Right cardiac atrium (tissue), 5 donors: ENCODE measurements at regions not wholly inside any gene's neighbourhood (a gene's known extent, or its start where the extent isn't known, plus 50 kb on each side); places are given as distances from the start of the nearest gene placed in this dataset.

Experiments
- ATAC-seq, 2 donors: fragments of 200-7000 bp; cut with Tn5 transposase; one replicate each; pipeline versions ENCODE4 v1.8.0 to v1.9.1; 2020; ENCODE audit warnings: moderate library complexity in 2 of 2, mild to moderate bottlenecking in 1 of 2
- DNase-seq, 3 donors: peaks; one replicate each; pipeline ENCODE4 v3.0.0-alpha.2; 2020
- H3K27ac ChIP-seq: one replicate; pipeline ENCODE4 v1.5.1; 2013; ENCODE audit warnings: mild to moderate bottlenecking, low read length, control low read depth, moderate library complexity
- H3K27me3 ChIP-seq: one replicate; pipeline ENCODE4 v1.6.1; 2013; ENCODE audit not compliant: control insufficient read depth, insufficient read depth
- H3K4me1 ChIP-seq: one replicate; pipeline ENCODE4 v1.6.1; 2013; ENCODE audit warnings: low read length; ENCODE audit not compliant: control insufficient read depth, insufficient read depth
- H3K4me3 ChIP-seq: one replicate; pipeline ENCODE4 v1.5.1; 2013; ENCODE audit warnings: low read length, control low read depth
- H3K9me3 ChIP-seq: one replicate; pipeline ENCODE4 v1.6.1; 2013; ENCODE audit warnings: low read length; ENCODE audit not compliant: control insufficient read depth
- WGBS: extraction: QIAGEN DNeasy Blood & Tissue Kit; methylation state at CpG from one replicate; pipeline ENCODE4 v1.1.7; 2013; 5-methylcytosine and 5-hydroxymethylcytosine counted together
- intact Hi-C, 4 donors: fragments of 100-400 bp; cut with DNase I; formaldehyde crosslinking; loops; one replicate each; pipeline versions ENCODE4 v1.11.0 to v1.14.0; 2022 to 2023
- donor health status: healthy with polysubstance abuse.
- donor health status: DM: no; HTN: yes; CAD: no.
- donor health status: DM: no; HTN: no; CAD: no.
- donor health status: DM: no; HTN: yes; CAD: no; lungs with severe emphysema.
- donor health status: DM: yes; HTN: yes; CAD: no.

- WGBS: 72% methylated on average over 10 of the region's 10 CpGs
Observed at GRCh38 chr12:127008755-127009403, 1258.1 kb upstream of the TMEM132C start.

GRCh38 chr12:127012109-127012508 lies 1254.9 kb upstream of the TMEM132C start:
- no peak overlapping the region for H3K4me3 ChIP-seq
- H3K4me1 ChIP-seq: no peaks in the 10 kb centered on the region
- no peak overlapping the region for H3K27ac ChIP-seq
- intact Hi-C loops: no loop called here
- ATAC-seq (no peak), DNase-seq (no peak)
- no peaks in the 10 kb centered on the region for H3K27me3 ChIP-seq
- 92% methylated on average over 3 of the region's 3 CpGs for WGBS
- no peaks in the 10 kb centered on the region for H3K9me3 ChIP-seq

More at GRCh38 chr12:127008755-127009403, 1258.1 kb upstream of the TMEM132C start:
- Histone ChIP-seq H3K4me1 (no peaks in the 10 kb centered on the region), H3K4me3 (no peak overlapping the region), H3K27ac (no peak overlapping the region), H3K27me3 (no peaks in the 10 kb centered on the region), H3K9me3 (no peaks in the 10 kb centered on the region)
- ATAC-seq (no peak), DNase-seq (no peak)
- intact Hi-C loops: no loop called here

GRCh38 chr12:127013197-127013596 lies 1253.8 kb upstream of the TMEM132C start:
- no peak for DNase-seq
- Histone ChIP-seq H3K4me3 (no peak overlapping the region), H3K4me1 (no peaks in the 10 kb centered on the region), H3K27me3 (no peaks in the 10 kb centered on the region), H3K9me3 (no peaks in the 10 kb centered on the region), H3K27ac (no peak overlapping the region)
- ATAC-seq: no peak
- intact Hi-C loops: no loop called here
- 80% methylated on average over 4 of the region's 4 CpGs for WGBS

- ATAC-seq: no peak
Observed at GRCh38 chr12:127014079-127014478, 1252.9 kb upstream of the TMEM132C start.

GRCh38 chr12:127024791-127025190 lies 1242.2 kb upstream of the TMEM132C start:
- DNase-seq (no peak), ATAC-seq (no peak)
- 61% methylated on average over 2 of the region's 2 CpGs for WGBS
- no peak overlapping the region for H3K27ac ChIP-seq
- intact Hi-C loops: no loop called here
- no peak overlapping the region for H3K4me3 ChIP-seq
- no peaks in the 10 kb centered on the region for H3K4me1 ChIP-seq
- H3K27me3 ChIP-seq: no peaks in the 10 kb centered on the region
- no peaks in the 10 kb centered on the region for H3K9me3 ChIP-seq

More at GRCh38 chr12:127014079-127014478, 1252.9 kb upstream of the TMEM132C start:
- Histone ChIP-seq H3K4me3 (no peak overlapping the region), H3K27ac (no peak overlapping the region), H3K9me3 (no peaks in the 10 kb centered on the region), H3K4me1 (no peaks in the 10 kb centered on the region), H3K27me3 (no peaks in the 10 kb centered on the region)
- intact Hi-C loops: no loop called here
- WGBS: 33% methylated on average over 1 of the region's 1 CpG
- no peak for DNase-seq

- WGBS: 59% methylated on average over 1 of the region's 1 CpG
- no peak overlapping the region for H3K4me3 ChIP-seq
- no peaks in the 10 kb centered on the region for H3K9me3 ChIP-seq
- intact Hi-C loops: no loop called here
- no peaks in the 10 kb centered on the region for H3K27me3 ChIP-seq
- no peak for ATAC-seq
- no peaks in the 10 kb centered on the region for H3K4me1 ChIP-seq
- H3K27ac ChIP-seq: no peak overlapping the region
- DNase-seq: no peak
Observed at GRCh38 chr12:127025545-127025944, 1241.4 kb upstream of the TMEM132C start.

GRCh38 chr12:127035011-127035879 lies 1231.7 kb upstream of the TMEM132C start:
- ATAC-seq (no peak), DNase-seq (no peak)
- intact Hi-C loops: no loop called here
- Histone ChIP-seq H3K27ac (no peak overlapping the region), H3K4me3 (no peak overlapping the region), H3K27me3 (no peaks in the 10 kb centered on the region), H3K4me1 (no peaks in the 10 kb centered on the region), H3K9me3 (no peaks in the 10 kb centered on the region)
- 89% methylated on average over 11 of the region's 11 CpGs for WGBS

GRCh38 chr12:127038152-127038551 lies 1228.8 kb upstream of the TMEM132C start:
- 96% methylated on average over 1 of the region's 1 CpG for WGBS
- no peaks in the 10 kb centered on the region for H3K9me3 ChIP-seq
- intact Hi-C loops: no loop called here
- H3K27ac ChIP-seq: no peak overlapping the region
- H3K4me1 ChIP-seq: no peaks in the 10 kb centered on the region
- no peak for ATAC-seq
- no peak for DNase-seq
- no peak overlapping the region for H3K4me3 ChIP-seq
- no peaks in the 10 kb centered on the region for H3K27me3 ChIP-seq

- intact Hi-C loops: no loop called here
- no peaks in the 10 kb centered on the region for H3K4me1 ChIP-seq
- H3K27ac ChIP-seq: no peak overlapping the region
- no peaks in the 10 kb centered on the region for H3K27me3 ChIP-seq
- H3K4me3 ChIP-seq: no peak overlapping the region
- no peak for DNase-seq
- WGBS: 62% methylated on average over 10 of the region's 10 CpGs
- H3K9me3 ChIP-seq: no peaks in the 10 kb centered on the region
- no peak for ATAC-seq
Observed at GRCh38 chr12:127038761-127039160, 1228.2 kb upstream of the TMEM132C start.

- no peak overlapping the region for H3K4me3 ChIP-seq
- H3K27me3 ChIP-seq: no peaks in the 10 kb centered on the region
- intact Hi-C loops: no loop called here
- H3K27ac ChIP-seq: no peak overlapping the region
- no peaks in the 10 kb centered on the region for H3K4me1 ChIP-seq
- DNase-seq (no peak), ATAC-seq (no peak)
- no peaks in the 10 kb centered on the region for H3K9me3 ChIP-seq
- 88% methylated on average over 3 of the region's 3 CpGs for WGBS
Observed at GRCh38 chr12:127041985-127042625, 1224.9 kb upstream of the TMEM132C start.

GRCh38 chr12:127043731-127044130 lies 1223.2 kb upstream of the TMEM132C start:
- Histone ChIP-seq H3K4me3 (no peak overlapping the region), H3K9me3 (no peaks in the 10 kb centered on the region), H3K4me1 (no peaks in the 10 kb centered on the region), H3K27ac (no peak overlapping the region), H3K27me3 (no peaks in the 10 kb centered on the region)
- intact Hi-C loops: no loop called here
- DNase-seq (no peak), ATAC-seq (no peak)
- WGBS: 73% methylated on average over 3 of the region's 3 CpGs
